GM20000 (cell line): ENCODE measurements at regions not wholly inside any gene's neighbourhood (a gene's known extent, or its start where the extent isn't known, plus 50 kb on each side); places are given as distances from the start of the nearest gene placed in this dataset.
"Not testable (repeated sequence)": the region's sequence is repeated elsewhere in the genome, so short reads cannot be mapped to it uniquely, and the experiment has no call there.

Experiments used
- DNase-seq: peaks from one replicate; pipeline ENCODE4 v3.0.0; 2012; ENCODE audit warnings: low spot score
- TF ChIP-seq, protein P1 (sequence below): IDR thresholded peaks from 2 replicates; pipeline ENCODE4 v1.5.1; 2012; ENCODE audit warnings: mild to moderate bottlenecking, control low read depth; ENCODE audit errors: extremely low read depth, missing control alignments

- TF ChIP-seq, protein P1, sequence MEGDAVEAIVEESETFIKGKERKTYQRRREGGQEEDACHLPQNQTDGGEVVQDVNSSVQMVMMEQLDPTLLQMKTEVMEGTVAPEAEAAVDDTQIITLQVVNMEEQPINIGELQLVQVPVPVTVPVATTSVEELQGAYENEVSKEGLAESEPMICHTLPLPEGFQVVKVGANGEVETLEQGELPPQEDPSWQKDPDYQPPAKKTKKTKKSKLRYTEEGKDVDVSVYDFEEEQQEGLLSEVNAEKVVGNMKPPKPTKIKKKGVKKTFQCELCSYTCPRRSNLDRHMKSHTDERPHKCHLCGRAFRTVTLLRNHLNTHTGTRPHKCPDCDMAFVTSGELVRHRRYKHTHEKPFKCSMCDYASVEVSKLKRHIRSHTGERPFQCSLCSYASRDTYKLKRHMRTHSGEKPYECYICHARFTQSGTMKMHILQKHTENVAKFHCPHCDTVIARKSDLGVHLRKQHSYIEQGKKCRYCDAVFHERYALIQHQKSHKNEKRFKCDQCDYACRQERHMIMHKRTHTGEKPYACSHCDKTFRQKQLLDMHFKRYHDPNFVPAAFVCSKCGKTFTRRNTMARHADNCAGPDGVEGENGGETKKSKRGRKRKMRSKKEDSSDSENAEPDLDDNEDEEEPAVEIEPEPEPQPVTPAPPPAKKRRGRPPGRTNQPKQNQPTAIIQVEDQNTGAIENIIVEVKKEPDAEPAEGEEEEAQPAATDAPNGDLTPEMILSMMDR = no peak
- no peak for DNase-seq
Measured at GRCh38 chr10:30553626-30554439, 75.7 kb downstream of the LYZL2 start.

DNA sequence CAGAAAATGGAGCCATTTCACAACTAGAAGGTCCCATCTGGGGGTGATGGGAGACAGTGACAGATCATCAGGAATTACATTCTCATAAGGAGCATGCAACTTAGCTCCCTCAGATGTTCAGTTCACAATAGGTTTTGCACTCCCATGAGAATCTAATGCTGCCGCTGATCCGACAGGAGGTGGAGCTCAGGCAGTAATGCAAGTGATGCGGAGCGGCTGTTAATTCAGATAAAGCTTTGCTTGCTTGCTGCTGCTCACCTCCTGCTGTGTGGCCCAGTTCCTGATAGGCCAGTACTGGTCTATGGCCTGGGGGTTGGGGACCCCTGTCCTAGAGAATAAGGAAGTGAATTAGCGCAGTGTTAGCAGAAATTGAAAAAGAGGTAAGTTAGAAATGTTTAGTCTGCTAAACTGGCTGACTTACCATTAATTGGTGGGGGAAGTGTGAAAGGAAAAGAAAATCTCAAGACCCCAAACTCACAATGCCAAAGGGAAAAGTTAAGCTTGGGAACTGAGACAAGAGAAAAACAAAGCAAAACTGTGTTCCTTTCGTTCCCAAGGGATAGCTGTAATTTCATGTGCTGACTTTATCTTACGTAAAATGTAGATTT is 76.4 kb downstream of the LYZL2 start:
- no peak for DNase-seq
- TF ChIP-seq, protein P1 = no peak

DNA sequence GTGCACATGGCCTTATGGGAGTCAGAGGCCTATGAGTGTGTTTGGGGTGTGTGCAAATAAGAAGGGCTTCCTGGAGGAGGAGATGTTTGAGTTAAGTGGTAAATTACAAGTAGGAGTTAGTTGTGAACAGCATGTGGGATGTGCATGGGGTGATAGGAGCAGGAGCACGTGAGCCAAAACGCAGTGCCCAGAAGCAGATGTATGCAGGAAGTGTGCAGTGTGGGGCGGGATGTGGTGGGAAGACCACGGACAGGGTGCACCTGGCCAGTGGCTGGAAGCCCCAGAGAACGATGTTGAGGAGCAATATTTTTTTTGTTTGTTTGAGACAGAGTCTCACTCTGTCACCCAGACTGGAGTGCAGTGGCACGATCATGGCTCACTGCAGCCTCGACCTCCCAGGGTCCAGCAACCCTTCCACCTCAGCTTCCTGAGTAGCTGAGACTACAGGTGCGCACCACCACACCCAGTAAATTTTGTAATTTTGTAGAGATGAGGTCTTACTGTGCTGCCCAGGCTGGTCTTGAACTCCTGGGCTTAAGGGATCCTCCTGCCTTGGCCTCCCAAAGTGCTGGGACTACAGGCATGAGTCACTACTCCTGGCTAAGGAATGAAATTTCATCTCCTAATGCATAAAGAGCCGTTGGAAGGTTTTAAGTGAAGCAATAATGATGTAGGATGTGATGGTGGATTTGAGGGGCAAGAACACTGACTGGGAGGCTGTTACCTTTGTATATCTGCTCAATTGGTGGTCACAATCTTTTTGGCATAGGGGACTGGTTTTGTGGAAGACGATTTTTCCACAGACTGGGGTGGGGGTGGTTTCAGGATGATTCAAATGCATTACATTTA is 78.4 kb downstream of the LYZL2 start:
- TF ChIP-seq, protein P1 = no peak
- no peak for DNase-seq

DNA sequence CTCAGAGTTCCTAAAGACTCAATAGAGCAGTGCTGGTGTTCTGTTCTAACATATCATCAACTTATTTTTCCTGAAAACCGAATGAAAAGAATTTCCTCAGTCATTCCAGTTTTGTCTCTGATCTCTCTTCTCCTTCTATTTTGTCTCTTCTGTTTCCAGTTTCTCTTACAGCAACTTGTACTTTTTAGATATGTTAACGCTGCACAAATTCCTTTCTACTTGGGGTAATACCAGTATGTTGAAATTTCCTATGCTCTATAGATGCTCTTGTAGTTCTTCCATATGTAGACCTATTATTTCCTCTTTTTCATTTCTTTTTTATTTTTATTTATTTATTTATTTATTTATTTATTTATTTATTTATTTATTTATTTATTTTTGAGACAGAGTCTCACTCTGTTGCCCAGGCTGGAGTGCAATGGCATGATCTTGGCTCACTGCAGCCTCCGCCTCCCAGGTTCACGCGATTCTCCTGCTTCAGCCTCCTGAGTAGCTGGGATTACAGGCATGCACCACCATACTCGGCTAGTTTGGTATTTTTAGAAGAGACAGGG is 80.3 kb downstream of the LYZL2 start:
- DNase-seq = not testable (repeated sequence)

DNA sequence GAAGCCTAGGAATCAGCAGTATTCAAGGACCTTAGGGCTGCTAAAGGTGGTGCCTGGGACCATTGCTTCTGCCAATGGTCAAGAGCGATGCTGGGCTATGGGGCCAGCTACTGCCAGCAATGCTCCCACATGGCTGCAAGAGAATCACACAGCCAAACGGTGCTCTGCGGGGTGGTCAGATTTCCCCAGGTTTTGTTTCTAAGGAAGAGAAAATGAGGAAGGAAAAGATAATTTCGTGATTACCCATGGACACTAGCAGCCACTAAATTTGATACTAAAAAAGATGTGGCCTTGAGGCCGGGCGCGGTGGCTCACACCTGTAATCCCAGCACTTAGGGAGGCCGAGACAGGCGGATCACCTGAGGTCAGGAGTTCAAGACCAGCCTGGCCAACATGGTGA is 83.0 kb downstream of the LYZL2 start:
- TF ChIP-seq, protein P1 = no peak
- DNase-seq = no peak

DNA sequence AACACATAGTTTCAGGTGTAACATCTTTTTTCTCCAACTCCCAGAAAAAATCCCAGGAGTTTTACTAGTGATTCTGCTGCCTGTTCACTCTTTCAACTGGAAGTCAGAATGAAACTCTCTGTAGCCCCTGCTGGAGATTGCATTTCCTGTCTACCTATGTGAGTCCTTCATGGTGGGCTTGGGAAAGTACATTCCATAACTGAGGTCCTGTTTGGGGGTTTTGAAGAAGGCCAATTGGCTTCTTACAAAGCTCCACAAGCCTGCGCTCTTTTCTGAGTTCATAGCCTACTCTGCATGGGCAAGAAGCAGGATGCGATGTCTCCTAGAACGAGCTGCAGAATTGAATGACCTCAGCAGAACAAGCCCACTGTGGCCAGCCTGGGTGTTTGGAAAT is 86.7 kb downstream of the LYZL2 start:
- TF ChIP-seq, protein P1 = no peak
- DNase-seq = no peak

- DNase-seq = peak; percentile 34
- TF ChIP-seq, protein P1 = no peak
Measured at GRCh38 chr10:30542001-30542894, 87.3 kb downstream of the LYZL2 start.
